ENCODE measurements at regions not wholly inside any gene's neighbourhood (a gene's known extent, or its start where the extent isn't known, plus 50 kb on each side); places are given as distances from the start of the nearest gene placed in this dataset.

- Histone ChIP-seq H3K9me3 (no peaks in the 10 kb centered on the region), H3K36me3 (no peaks in the 10 kb centered on the region), H3K27ac (peak overlapping the region; percentile 62), H3K27me3 (no peaks in the 10 kb centered on the region), H3K4me3 (no peak overlapping the region), H3K4me1 (peaks cover 14% of the 10 kb centered on the region)
- 35% methylated on average over 3 of the region's 3 CpGs for WGBS
- TF ChIP-seq EP300 (IDR thresholded peaks at IDR 0.05) (no peak), POLR2A (IDR thresholded peaks at IDR 0.05) (no peak), POLR2AphosphoS5 (IDR thresholded peaks at IDR 0.05) (no peak), CTCF (IDR thresholded peaks at IDR 0.05) (no peak)
- no peak for DNase-seq (ENCODE audit: low spot score in 2 of 2)
These were observed 94.9 kb upstream of the DAB2 start for GRCh38 chr5:39519566-39520231.

GRCh38 chr5:39519079-39519478 lies 94.3 kb upstream of the DAB2 start:
- H3K27ac ChIP-seq = peak overlapping the region; percentile 30
- TF ChIP-seq CTCF (IDR thresholded peaks at IDR 0.05) (no peak), POLR2AphosphoS5 (IDR thresholded peaks at IDR 0.05) (no peak), POLR2A (IDR thresholded peaks at IDR 0.05) (no peak), EP300 (IDR thresholded peaks at IDR 0.05) (no peak)

DNA sequence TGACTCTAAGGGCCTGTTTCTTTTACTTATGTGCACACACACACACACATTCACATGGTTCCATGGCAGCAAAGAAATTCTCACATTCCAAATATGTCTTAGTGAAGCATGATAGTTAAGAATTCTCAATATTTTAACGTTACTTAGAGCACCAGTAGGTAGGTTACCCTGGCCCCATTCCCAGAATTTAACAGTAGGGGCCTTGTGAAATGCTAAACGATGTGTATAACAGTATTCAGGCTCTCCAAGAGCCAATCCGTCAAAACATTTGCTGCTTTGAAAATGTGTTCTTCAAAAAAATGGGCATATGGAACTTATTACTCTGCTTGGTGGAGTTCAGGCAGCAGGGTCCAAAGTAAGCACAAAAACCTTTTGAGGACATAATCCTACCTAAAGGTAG lies 93.7 kb upstream of the DAB2 start:
- H3K36me3 ChIP-seq = no peaks in the 10 kb centered on the region
- 26% methylated on average over 3 of the region's 3 CpGs for WGBS
- TF ChIP-seq POLR2A (IDR thresholded peaks at IDR 0.05) = no peak
- TF ChIP-seq EP300 (IDR thresholded peaks at IDR 0.05) = no peak
- no peak for TF ChIP-seq CTCF (IDR thresholded peaks at IDR 0.05)
- no peak for TF ChIP-seq POLR2AphosphoS5 (IDR thresholded peaks at IDR 0.05)
- H3K4me3 ChIP-seq = no peak overlapping the region
- peaks cover 14% of the 10 kb centered on the region for H3K4me1 ChIP-seq
- H3K27me3 ChIP-seq = no peaks in the 10 kb centered on the region
- H3K9me3 ChIP-seq = no peaks in the 10 kb centered on the region
- H3K27ac ChIP-seq = peak overlapping the region; percentile 30
- no peak for DNase-seq (ENCODE audit: low spot score in 2 of 2)

More at GRCh38 chr5:39519079-39519478, 94.3 kb upstream of the DAB2 start:
- Histone ChIP-seq H3K4me3 (no peak overlapping the region), H3K27me3 (no peaks in the 10 kb centered on the region), H3K36me3 (no peaks in the 10 kb centered on the region), H3K9me3 (no peaks in the 10 kb centered on the region), H3K4me1 (peaks cover 14% of the 10 kb centered on the region)
- no peak for DNase-seq (ENCODE audit: low spot score in 2 of 2)

DNA sequence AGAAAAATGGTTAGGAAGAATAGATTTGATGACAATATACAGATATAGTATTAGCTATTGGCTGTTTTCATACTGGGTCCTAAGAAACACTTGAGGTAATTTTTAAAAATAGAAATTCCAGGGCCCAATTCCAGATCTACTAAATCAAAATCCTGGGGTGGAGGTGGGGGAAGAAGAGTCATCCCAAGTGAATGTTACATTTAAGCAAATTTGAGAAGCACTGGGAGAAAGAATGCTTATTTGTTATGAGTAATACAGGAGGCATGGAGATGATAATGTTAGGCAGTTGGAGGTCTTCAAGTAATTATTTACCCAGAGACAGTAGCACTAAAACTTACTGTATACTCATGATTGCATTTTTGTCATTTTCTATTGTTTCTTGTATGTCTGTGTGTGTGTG lies 93.0 kb upstream of the DAB2 start:
- no peaks in the 10 kb centered on the region for H3K27me3 ChIP-seq
- no peak overlapping the region for H3K27ac ChIP-seq
- H3K4me3 ChIP-seq = no peak overlapping the region
- H3K9me3 ChIP-seq = no peaks in the 10 kb centered on the region
- TF ChIP-seq CTCF (IDR thresholded peaks at IDR 0.05) (no peak), EP300 (IDR thresholded peaks at IDR 0.05) (no peak), POLR2AphosphoS5 (IDR thresholded peaks at IDR 0.05) (no peak), POLR2A (IDR thresholded peaks at IDR 0.05) (no peak)
- no peaks in the 10 kb centered on the region for H3K36me3 ChIP-seq
- no peak for DNase-seq (ENCODE audit: low spot score in 2 of 2)
- H3K4me1 ChIP-seq = peaks cover 14% of the 10 kb centered on the region

GRCh38 chr5:39515881-39516280 lies 91.1 kb upstream of the DAB2 start:
- H3K27ac ChIP-seq = no peak overlapping the region
- no peak overlapping the region for H3K4me3 ChIP-seq
- no peaks in the 10 kb centered on the region for H3K27me3 ChIP-seq
- peaks cover 14% of the 10 kb centered on the region for H3K4me1 ChIP-seq
- WGBS = 91% methylated on average over 4 of the region's 4 CpGs
- no peaks in the 10 kb centered on the region for H3K9me3 ChIP-seq
- H3K36me3 ChIP-seq = no peaks in the 10 kb centered on the region
- TF ChIP-seq POLR2A (IDR thresholded peaks at IDR 0.05) (no peak), EP300 (IDR thresholded peaks at IDR 0.05) (no peak), CTCF (IDR thresholded peaks at IDR 0.05) (no peak), POLR2AphosphoS5 (IDR thresholded peaks at IDR 0.05) (no peak)
- no peak for DNase-seq (ENCODE audit: low spot score in 2 of 2)
